HL-60/S4 treated with phorbol 12-myristate 13-acetate at 8.2 ng/mL for 4 days and 3 days (cell line): ENCODE measurements at regions not wholly inside any gene's neighbourhood (a gene's known extent, or its start where the extent isn't known, plus 50 kb on each side); places are given as distances from the start of the nearest gene placed in this dataset.
"Not testable (repeated sequence)": the region's sequence is repeated elsewhere in the genome, so short reads cannot be mapped to it uniquely, and the experiment has no call there.

ENCODE experiments used
- in situ Hi-C: fragments of 300-500 bp; cut with MboI; formaldehyde crosslinking; loops from 2 replicates; pipeline ENCODE4 v1.15.0; 2022; ENCODE audit warnings: low sequenced_read_pairs

GRCh38 chr22:34798605-34799004, 267.4 kb upstream of the ISX start:
- in situ Hi-C loops: no loop called here

GRCh38 chr22:34800260-34800980, 265.5 kb upstream of the ISX start:
- in situ Hi-C loops: no loop called here

GRCh38 chr22:34801221-34801620, 264.7 kb upstream of the ISX start:
- in situ Hi-C loops: no loop called here

- in situ Hi-C loops: no loop called here
These were observed 261.9 kb upstream of the ISX start for GRCh38 chr22:34804091-34804490.

GRCh38 chr22:34804604-34805003, 261.4 kb upstream of the ISX start:
- in situ Hi-C loops: no loop called here

- in situ Hi-C loops: no loop called here
These were observed 260.2 kb upstream of the ISX start for GRCh38 chr22:34805771-34806170.

- in situ Hi-C loops: no loop called here
These were observed 257.3 kb upstream of the ISX start for GRCh38 chr22:34808618-34809017.

GRCh38 chr22:34812631-34813030, 253.3 kb upstream of the ISX start:
- in situ Hi-C loops: no loop called here

GRCh38 chr22:34814260-34815025, 251.5 kb upstream of the ISX start:
- in situ Hi-C loops: no loop called here

GRCh38 chr22:34829485-34829884, 236.5 kb upstream of the ISX start:
- in situ Hi-C loops: no loop called here

GRCh38 chr22:34834059-34834458, 231.9 kb upstream of the ISX start:
- in situ Hi-C loops: no loop called here

GRCh38 chr22:34834541-34834940, 231.4 kb upstream of the ISX start:
- in situ Hi-C loops: not testable (repeated sequence)

- in situ Hi-C loops: no loop called here
These were observed 224.6 kb upstream of the ISX start for GRCh38 chr22:34841331-34841771.

GRCh38 chr22:34841911-34842310, 224.0 kb upstream of the ISX start:
- in situ Hi-C loops: no loop called here

GRCh38 chr22:34842630-34843029, 223.3 kb upstream of the ISX start:
- in situ Hi-C loops: no loop called here

- in situ Hi-C loops: not testable (repeated sequence)
These were observed 222.2 kb upstream of the ISX start for GRCh38 chr22:34843743-34844142.

GRCh38 chr22:34845391-34845790, 220.6 kb upstream of the ISX start:
- in situ Hi-C loops: no loop called here

- in situ Hi-C loops: no loop called here
These were observed 218.9 kb upstream of the ISX start for GRCh38 chr22:34847072-34847471.

GRCh38 chr22:34849965-34850364, 216.0 kb upstream of the ISX start:
- in situ Hi-C loops: no loop called here

GRCh38 chr22:34851918-34852662, 213.9 kb upstream of the ISX start:
- in situ Hi-C loops: no loop called here

GRCh38 chr22:34855471-34855870, 210.5 kb upstream of the ISX start:
- in situ Hi-C loops: no loop called here

- in situ Hi-C loops: no loop called here
These were observed 207.9 kb upstream of the ISX start for GRCh38 chr22:34858066-34858465.
